ENCODE measurements at regions not wholly inside any gene's neighbourhood (a gene's known extent, or its start where the extent isn't known, plus 50 kb on each side); places are given as distances from the start of the nearest gene placed in this dataset.

- TF ChIP-seq CTCF (conservative IDR thresholded peaks at IDR 0.05) (no peak), EZH2 (IDR thresholded peaks at IDR 0.05; ENCODE audit: low read depth) (no peak)
Observed at GRCh38 chr3:144491333-144491732, 519.7 kb downstream of the DIPK2A start.

All from PC-9 (cell line).